Activated CD4-positive, alpha-beta T cell treated with anti-CD3 and anti-CD28 coated beads, Interleukin-2, amount 50 U/mL, for 16 hours (primary cell): ENCODE measurements at regions not wholly inside any gene's neighbourhood (a gene's known extent, or its start where the extent isn't known, plus 50 kb on each side); places are given as distances from the start of the nearest gene placed in this dataset.

ENCODE experiments used
- DNase-seq: peaks from one replicate; pipeline ENCODE4 v3.0.0-alpha.2; 2020

DNA sequence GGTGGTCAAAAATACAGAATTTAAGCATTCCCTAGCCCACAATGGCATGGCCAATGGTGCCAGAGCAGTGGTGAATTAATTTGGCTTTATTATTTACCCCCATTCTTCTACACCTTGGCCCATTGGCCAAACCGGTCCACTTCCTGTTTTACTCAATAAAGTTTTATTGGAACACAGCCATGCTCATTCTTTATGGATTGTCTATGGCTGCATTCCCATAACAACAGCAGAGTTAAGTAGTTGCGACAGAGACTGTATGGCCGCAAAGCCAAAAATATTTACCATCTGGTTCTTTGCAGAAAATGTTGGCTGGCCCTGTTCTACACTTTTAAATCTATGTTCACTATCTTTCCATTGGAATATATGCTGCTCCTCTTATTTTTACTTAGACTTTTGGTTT is 130.3 kb upstream of the CCDC68 start:
- DNase-seq = no peak

DNA sequence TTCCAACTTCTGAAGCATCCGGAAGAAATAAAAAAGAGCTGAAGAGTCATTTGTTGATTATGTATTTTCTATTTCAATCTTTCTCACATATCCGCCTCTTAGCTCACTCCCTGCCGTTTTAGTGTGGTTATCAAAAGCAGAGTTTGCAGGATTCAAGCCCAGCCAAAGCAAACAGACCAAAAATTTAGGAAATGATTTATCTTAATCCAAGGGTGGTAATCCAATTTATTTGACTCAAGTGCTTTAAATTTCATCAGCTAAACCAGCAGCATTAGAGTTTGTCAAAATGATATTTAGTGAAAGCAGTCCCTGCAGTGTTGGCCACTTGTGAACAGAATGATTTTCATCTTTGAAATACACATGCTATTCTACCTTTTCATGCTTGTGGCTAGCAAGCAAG is 129.3 kb upstream of the CCDC68 start:
- no peak for DNase-seq

DNA sequence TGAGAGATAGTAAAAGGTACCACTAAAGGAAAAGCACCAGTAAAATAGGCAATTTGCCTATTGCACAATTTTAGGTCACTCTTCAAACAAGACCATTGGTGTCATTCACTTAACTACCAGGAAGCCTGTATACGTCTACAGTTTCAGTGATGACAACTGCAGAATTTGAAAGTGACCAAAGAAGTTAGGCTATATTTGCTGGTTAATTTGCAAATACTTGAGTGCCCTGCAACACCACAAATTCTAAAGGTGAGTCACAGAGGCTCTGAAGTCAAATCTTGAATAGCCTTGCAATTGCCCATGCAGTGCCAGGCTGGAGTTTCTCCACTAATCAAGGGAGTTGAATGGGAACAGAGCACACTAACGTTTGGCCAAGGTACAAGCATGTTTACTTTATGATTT is 128.7 kb upstream of the CCDC68 start:
- DNase-seq = no peak

DNA sequence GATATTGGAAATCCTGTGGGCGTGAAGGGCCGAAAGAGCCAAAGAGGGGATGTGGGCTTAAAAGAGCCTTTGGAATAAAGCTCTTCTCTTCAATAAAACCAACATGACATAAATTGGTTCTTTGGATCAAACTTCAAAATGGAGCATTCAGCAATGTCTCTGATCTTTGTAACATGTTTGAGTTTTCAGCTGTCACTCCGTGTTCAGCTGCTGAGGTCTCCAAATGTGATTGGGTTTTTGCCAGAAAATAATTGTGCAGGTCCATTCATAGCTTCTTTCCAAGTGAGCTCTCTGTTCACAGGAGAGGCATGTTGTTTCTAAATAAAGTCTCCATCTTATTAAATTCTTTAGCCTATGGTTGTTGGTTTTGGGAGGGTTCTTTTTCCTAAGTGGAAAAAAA is 127.6 kb upstream of the CCDC68 start:
- no peak for DNase-seq

DNA sequence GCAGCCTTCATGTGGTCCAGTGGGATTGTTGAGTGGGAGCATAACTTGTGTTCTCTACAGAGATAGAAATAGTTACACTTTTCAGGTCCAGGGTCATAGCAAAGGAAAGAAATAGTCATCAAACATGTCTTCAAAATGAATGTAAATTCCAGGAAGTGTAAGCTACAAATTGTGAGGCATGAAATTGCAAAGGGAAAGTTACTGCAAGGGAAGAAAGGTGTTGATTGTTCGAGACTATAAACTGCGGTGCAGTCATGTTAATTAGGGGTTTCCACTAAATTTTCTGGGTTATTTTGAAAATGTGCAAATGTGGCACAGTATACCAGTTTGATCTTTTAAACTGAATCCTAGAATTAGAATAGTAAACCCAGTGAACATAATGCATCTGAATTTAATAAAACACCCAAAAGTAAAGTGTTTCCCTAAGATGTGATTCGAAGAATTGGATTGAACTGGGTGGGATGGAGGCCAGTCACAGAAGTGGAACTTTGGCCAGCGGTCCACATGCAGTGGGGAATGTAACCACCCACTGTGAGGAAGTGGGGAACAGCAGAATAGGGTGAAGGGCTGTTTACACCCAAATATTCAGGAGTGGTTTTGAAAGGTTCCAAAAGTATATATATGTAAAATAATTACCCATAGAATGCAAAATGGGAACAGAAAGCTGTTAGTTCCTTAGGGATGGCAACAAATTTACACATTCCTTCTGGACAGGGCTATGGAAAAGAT is 126.5 kb upstream of the CCDC68 start:
- DNase-seq = no peak

DNA sequence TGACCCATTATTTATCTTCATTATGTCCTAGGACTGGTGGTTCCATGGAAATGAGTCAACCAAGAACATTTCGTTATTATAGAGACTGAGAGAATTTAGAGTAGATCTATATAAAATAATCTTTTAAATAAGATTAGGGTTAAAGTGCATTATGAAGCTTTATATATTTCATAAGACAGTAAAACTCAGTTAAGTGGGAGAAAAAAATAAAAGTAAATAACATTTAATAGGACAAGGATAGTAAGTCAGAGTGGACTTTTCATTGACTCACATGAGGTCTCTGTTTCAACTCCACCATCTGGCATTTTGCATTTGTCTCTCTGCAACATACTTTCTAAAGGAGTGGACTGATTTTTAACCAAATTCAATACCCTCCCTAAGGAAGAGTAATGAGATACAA is 125.3 kb upstream of the CCDC68 start:
- DNase-seq = no peak

DNA sequence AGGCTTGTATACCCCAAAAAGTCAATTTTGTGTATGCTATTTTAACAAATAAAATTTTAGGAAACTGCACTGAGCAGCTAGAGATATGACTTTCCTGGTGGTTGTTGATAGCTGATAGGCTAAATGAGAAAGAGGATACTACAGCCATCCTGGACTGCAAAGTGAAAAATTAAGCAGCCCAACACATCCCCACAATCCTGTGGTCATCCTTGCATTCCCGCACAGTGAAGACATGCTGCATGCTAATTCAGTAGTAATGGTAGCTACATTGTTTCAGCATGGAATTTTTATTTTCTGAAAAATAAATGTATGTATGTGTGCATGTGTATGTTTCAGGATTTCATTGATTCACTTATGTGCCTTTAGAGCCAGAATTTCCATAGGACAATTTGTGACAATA is 124.2 kb upstream of the CCDC68 start:
- DNase-seq = no peak

DNA sequence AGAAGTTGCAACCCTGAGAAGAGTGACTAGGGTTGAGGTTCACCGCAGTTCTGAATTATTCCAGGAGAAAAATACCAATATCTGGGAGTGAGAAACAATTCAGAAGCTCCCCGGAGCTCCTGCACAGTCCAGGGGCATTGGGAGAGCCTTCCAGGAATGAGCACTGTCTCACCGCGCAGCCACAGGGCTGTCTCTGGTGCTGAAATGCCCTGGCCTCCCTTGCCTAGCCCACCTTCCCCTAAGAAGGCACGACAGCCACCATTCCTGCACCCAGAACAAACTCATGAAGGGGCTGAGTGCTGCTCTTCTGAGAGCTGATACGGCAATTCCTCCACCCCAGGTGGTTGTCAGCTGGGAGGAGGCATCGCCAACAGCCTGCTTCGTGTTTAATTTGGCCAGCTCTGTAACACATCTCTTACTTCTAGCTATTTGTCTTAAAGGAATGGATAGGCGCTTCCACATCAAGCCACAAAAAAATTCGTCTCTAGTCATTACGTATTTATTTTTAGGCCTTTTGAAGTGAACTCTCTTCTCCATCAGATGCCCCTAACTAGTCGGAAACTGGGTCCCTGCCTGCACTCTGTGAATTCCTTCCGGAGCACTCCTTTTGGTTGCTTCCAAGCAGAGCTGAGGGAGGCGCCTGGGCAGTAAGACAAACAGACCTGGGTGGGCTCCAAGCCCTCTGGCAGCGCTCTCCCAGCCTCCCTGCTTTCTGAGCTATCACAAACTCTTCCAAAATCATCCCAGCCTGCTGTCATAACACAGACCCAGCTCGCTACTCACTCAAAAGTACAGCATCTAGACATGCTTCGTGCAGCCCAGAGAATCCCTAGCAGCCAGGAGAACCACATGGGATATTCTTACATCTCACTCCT is 120.5 kb upstream of the CCDC68 start:
- DNase-seq = no peak

DNA sequence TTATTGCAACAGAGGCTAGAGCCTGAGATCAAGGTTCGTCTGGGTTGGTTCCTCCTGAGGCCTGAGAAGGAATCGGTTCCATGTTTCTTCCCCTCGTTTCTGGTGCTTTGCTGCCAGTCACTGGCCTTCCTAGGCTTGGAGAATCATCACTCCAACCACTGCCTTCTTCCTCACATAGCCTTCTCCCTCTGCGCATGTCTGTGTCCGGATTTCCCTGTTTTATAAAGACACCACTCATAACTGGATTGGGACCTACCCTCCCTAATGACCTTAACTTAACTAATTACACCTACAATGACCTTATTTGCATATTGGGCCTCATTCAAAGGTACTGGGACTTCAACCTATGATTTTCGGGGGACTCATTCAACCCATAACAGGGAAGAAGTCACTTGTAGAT is 119.8 kb upstream of the CCDC68 start:
- no peak for DNase-seq

DNA sequence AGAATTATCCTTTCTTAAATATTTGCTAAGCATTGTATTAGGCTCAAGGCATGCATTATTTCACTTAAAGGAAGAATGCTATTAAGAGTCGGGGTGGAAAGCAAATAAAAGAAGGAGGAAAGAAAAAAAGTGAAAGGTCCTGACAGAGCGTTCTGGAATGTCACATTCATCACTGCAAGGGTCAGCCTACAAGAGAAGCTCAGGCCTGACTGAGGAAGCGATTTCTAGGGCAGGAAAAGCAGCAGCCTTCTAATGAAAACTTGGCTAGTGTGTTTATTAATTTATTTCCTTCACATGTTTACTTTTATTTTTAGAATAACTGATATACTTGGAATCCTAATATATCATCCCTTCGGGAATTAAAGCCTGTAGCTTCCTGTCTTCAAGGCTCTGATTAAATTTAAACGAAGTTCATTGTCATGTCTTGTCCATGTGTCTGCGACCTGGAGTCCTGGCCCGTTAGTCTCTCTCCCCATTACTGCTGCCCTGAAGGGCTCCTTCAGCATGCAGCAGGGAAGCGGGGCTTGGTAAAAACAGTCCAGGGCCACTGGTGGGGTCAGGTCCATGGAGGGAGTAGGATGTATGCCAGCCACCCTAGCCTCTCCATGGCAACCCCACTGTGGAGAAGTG is 119.2 kb upstream of the CCDC68 start:
- no peak for DNase-seq

DNA sequence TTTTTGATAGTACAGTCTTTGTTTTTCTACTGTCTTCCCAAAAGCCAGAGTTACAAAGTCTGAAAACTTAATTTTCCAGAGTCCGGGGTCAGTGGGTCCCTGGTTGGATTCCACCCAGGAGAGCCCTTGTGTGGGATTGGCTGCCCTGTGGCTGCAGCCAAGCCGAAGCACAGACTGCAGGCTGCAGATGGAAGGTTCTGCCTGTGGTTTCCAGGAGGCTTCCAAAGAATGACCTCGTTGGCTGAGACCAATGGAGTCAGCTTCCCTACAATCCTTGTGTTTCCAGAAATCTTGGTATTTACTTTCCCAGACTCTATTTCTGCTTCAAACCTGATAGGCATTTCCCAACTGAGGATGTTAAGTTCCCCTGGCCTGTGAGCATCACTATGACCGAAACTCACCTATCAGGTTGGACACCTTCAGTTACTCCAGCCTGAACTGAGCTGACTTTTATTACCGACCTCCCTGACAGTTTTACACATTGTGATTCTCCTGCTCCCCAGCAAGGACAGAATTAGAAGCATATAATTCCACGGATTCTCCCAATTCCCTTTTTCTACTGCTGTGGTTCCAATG is 117.5 kb upstream of the CCDC68 start:
- DNase-seq = no peak

DNA sequence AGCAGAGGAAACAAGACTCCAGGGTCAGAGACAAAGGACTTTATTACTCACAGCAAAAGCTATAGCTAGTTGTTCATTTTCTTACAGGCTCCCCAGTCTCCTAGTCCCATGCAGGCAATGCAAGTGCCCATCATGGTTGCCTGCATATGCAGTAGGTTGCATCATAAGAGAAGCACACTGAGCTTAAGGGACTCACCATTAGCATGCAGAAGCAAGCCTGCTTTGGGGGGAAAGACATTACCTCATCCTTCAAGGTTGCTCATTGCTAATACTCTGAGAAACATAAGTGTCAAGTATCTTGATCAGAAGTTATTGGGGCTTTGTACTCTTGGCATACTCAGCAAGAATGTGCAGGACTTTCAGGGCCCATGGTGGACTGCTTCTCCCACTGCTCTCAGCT is 114.6 kb upstream of the CCDC68 start:
- DNase-seq = no peak

DNA sequence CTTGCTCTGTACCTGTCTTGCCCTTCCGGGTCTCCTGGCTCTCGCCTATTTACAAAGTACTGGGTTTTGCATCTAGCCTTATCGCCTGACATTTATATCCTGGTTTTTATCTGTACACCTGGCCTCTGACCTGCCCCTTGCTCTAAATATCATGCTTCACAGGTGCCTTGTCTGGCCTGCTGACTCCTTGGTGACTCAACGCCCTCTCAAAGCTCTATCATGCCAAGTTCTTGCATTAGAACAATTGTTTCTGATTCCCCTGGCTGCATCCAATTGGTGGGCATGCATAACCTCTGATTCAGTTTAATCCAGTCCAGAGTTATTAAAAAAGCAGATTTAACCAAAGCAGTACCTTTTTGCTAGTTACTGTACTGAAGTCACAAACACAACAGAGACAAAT is 113.9 kb upstream of the CCDC68 start:
- no peak for DNase-seq

DNA sequence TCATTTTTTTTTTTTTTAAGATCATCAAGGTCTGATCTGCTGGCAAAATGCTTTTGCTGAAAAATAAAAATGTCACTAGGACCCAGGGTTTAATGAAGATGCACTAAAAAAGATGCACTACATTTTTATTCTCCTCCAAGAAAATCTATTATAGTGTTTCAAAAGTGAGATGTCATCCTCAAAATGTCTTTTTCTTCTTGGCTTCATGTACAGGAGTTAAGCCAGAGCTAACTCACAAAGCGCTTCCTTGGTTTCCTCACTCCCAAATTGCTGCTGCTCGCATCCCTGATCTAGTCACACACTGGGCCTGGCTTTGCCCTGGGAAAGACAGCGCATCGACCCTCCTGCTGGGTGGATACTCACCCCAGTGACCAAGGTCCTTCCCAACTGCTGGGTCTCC is 113.4 kb upstream of the CCDC68 start:
- DNase-seq = no peak

DNA sequence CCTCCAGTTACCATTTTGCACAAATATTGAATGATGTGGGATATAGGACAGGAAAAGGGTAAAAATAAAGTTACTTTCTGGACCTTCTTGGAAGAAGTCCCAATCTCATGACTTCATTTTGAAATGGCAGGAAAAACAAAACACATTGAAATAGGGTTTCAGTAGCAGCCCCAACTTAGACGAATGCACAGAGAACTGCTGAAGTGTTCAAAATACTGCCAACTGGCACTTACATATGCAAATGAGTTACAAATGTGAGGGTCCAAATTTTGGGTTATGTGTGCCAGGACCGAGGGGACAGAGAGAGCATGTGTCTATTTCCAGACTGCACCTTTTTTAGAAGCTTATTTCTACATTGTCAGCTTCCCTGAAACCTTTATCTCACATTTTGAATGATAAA is 112.9 kb upstream of the CCDC68 start:
- no peak for DNase-seq

DNA sequence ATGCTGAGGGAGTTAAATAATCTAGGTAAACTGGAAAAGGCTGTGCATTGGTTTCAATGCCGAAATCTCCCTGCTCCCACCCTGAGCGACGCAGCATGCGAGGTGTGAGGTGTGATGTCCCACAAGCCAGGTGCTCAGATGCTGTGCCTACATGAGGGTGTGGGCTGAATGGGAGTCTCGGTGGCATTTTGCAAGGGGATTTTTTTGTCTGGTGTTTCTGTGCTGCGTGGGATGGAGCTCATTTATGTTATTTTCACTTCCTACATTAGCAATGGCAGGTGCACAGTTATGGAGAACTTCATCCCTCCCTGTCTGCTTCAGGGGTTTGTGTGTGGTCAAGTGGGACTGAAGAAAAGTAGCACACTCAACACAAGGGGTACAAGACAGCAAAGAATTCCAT is 110.2 kb upstream of the CCDC68 start:
- no peak for DNase-seq

DNA sequence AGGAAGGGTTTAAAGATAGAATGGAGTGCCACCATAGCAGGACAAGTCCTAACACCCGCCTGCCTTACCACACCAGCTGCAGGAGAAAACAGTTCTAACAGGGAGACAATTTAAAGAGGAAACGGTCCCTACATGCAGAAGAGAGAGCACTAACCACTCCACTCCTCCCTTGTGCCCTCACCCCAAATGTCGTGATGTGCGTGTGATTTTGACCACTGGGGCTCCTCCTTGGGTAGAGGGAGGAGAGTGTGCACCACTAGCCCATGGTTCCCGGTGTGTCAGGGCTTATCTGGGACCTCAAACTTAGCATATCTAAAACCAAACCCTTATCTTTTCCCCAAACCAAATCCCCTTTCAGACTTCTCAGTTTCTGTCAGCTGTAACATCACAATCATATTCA is 105.5 kb upstream of the CCDC68 start:
- DNase-seq = no peak

DNA sequence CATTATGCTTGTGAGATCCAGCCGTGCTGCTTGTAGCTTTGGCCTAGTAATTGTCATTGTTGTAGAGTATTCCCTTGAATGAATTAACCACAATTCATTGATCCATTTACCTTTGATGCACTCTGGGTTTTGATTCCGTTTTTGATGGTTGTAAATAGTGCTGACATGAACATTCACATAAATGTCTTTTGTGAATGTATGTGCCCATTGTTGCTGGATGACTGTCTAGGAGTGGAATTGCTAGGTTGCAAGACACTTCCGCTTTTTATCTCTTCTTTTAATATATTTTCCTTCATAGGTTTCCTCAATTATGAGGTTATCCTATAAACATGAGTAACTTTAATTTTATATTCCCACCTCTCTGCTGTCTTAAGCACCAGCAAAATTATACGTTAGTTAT is 104.8 kb upstream of the CCDC68 start:
- no peak for DNase-seq

DNA sequence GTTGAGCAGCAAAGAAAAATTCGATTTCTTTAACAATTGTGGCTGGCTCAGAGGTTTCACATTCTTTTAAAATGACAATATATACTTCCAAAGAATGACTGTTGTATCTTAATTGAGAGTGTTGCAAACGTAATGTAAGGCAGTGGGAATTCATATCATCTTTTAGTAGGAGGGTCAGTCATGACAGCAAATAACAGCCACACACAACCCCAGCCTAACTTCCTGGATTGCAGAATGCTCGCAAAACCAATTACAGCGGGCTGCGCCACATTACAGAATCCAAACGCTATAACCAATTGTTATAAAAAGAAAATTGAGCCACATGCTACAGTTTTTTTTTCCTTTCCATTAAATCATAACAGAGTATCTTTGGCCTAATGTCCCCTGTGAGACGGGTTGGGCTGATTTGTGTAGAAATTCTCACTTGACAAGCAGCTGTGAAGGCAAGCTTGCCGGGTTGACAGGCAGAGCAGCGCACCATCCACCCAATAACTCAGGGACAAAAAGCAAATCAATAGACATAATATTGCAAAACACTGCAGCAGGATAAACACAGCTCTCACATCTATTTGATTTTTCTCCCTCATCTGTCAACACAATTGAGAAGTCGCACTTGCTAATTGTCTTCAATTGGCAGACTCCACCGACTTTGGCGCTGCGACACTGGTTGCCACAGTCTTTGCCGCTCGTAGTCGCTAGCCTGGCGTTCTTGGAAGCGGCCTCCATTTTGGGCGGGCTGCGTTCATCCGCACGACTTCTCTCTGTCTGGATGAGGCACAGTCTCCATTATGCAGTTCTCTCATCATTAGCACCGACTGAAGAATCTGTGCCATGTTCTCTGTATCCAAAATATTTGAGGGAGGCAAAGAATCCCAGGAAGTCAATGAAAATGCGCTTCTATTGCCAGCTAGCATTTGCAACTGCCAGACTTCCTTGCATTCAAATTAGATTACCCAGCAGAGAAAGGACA is 95.0 kb upstream of the CCDC68 start:
- no peak for DNase-seq

DNA sequence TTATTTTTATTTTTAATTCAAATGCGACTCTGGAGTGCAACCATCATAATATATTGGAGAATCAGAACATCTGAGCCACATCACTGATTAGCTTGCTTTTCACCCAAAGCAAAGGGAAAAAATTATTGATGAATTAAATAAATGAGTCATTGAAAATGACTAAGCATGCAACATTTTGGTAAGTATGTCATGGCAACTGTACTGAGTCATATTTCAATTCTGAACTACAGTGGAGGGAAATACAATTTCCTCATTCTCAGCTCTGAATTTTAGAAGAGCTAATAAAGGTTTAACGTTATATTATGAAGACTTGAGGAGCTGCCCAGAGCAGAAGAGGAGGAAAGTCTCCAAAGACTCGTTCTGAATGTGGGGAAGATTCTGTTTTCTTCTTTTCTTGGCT is 89.6 kb upstream of the CCDC68 start:
- DNase-seq = no peak

DNA sequence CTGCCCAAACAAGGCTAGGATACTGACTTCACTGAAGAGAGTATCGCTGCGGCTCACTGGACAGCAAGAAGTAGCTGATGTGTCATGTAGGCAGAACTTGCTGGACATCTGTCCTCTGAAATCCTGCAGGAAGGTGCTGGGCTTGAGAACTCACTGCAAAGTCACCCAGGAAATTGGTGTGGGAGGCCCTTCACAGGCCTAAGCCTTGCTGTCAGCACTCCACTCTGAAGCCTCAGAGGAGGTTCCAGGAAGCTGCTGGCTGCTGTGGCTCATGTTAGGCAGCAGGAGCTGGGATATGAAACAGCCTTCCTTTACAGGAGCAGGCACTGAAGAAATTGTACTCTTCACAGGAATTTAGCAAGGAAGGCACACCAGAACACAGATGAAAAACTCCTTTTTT is 88.3 kb upstream of the CCDC68 start:
- DNase-seq = no peak

DNA sequence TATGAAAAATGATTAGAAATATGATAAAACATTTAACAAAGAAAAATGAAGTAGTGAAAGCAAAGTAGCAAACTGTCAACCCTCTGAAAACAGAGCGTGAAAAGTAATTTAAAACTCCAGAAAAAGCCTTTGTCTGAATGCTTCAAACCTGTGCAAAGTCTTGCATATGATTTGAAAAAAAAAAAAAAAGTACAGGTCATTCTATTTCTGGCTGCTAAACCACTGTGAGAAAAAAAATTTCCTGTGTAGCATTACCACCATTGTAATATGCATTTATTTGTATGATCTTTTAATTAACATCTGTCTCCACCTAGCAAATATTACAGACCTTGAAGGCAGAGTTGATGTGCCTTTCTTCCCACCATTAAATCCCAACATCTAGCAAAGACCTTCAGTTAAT is 82.1 kb upstream of the CCDC68 start:
- no peak for DNase-seq

DNA sequence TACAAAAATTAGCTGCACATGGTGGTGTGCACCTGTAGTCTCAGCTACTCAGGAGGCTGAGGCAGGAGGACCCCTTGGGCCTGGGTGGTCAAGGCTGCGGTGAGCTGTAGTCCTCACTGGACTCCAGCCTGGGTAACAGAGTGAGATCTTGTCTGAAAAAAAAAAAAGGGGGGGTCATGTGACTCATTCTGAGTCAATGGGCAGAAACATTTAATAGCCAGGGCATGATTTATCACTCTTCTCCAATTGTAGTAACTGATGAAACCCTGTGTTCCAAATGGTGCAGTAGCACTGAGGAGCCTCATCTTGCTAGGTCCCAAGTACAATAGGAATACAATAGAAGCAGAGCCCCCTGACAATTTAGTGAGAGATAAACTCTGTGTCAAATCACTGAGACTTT is 78.9 kb upstream of the CCDC68 start:
- DNase-seq = no peak
